K562 (cell line): ENCODE measurements at regions not wholly inside any gene's neighbourhood (a gene's known extent, or its start where the extent isn't known, plus 50 kb on each side); places are given as distances from the start of the nearest gene placed in this dataset.

Experiments used
- ATAC-seq: fragments of 200-7000 bp; cut with Tn5 transposase; 3 replicates; pipeline ENCODE4 v1.9.1; 2020; ENCODE audit warnings: moderate library complexity
- BruUV-seq: library from RNA; stranded (reverse); fragments of 400-500 nt; replicated peaks from 2 replicates; lab custom pipeline; 2021; lab: Mats Ljungman, UMichigan
- CTCF ChIA-PET: fragments of 300-600 bp; formaldehyde crosslinking; extraction: SDS; loops from one replicate; lab custom pipeline; 2021; ENCODE audit warnings: low intra/inter-chr PET ratio; lab: Yijun Ruan, JAX
- POLR2A ChIA-PET: fragments of 300-600, 350-650 bp; sonication (Branson Sonifier 250); formaldehyde crosslinking; extraction: SDS; loops from one replicate; lab custom pipeline; 2021; ENCODE audit warnings: antibody characterized with exemption, inconsistent platforms; lab: Yijun Ruan, JAX
- DNase-seq, 4 experiments: peaks; one replicate each; pipeline versions ENCODE4 v3.0.0 to v3.0.0-alpha.2; 2011 to 2018; ENCODE audit warnings: low spot score in 3 of 4, mixed read lengths in 3 of 4; ENCODE audit errors: extremely low read depth in 1 of 4
- FAIRE-seq: peaks from 2 replicates; lab custom pipeline; 2011; peaks lifted over from hg19 to GRCh38; lab: Jason Lieb, UNC
- H2AFZ ChIP-seq: 2 replicates; pipeline ENCODE4 v1.6.0; 2011; ENCODE audit warnings: low read depth, low read length, control low read depth, inconsistent platforms
- H3K27ac ChIP-seq: fragments of 200-600 bp; 3 replicates; pipeline ENCODE4 v1.8.0; 2011; ENCODE audit warnings: low read depth, mild to moderate bottlenecking, control low read depth, inconsistent platforms, low read length, moderate library complexity, mixed read lengths; ENCODE audit errors: extremely low read depth
- H3K27me3 ChIP-seq, 2 experiments: fragments of 300-600 bp in 1 of 2; 2 replicates in 1 of 2; 3 replicates in 1 of 2; pipeline versions ENCODE4 v1.6.0 to v1.8.0; 2011; ENCODE audit warnings: inconsistent platforms in 2 of 2, low read length in 2 of 2, mild to moderate bottlenecking in 1 of 2, mixed read lengths in 1 of 2, moderate library complexity in 1 of 2; ENCODE audit not compliant: control insufficient read depth in 2 of 2, insufficient read depth in 2 of 2
- H3K36me3 ChIP-seq: fragments of 300-600 bp; 3 replicates; pipeline ENCODE4 v1.8.0; 2011; ENCODE audit warnings: mild to moderate bottlenecking, low read length, inconsistent platforms; ENCODE audit not compliant: control insufficient read depth, insufficient read depth
- H3K4me1 ChIP-seq, 2 experiments: fragments of 200-600 bp in 1 of 2; replicated peaks in 1 of 2; 2 replicates in 1 of 2; 3 replicates in 1 of 2; pipeline versions ENCODE4 v1.5.1 to v1.8.0; 2011; ENCODE audit warnings: inconsistent platforms in 2 of 2, low read length in 2 of 2, mild to moderate bottlenecking in 1 of 2, mixed read lengths in 1 of 2, moderate library complexity in 1 of 2; ENCODE audit not compliant: control insufficient read depth in 2 of 2, insufficient read depth in 2 of 2
- H3K4me2 ChIP-seq: 2 replicates; pipeline ENCODE4 v1.6.1; 2011; ENCODE audit warnings: low read length, control low read depth, inconsistent platforms, mixed read lengths; ENCODE audit not compliant: insufficient read depth
- H3K4me3 ChIP-seq: fragments of 200-600 bp; sonication (generic), shearing (Covaris generic); 2 replicates; pipeline ENCODE4 v1.5.1; 2016; ENCODE audit warnings: control low read depth, inconsistent platforms
- H3K79me2 ChIP-seq: fragments of 200-600 bp; 3 replicates; pipeline ENCODE4 v1.8.0; 2011; ENCODE audit warnings: low read length, inconsistent platforms; ENCODE audit not compliant: control insufficient read depth, insufficient read depth
- H3K9ac ChIP-seq, 2 experiments: 2 replicates each; pipeline versions ENCODE4 v1.6.0 to v1.6.1; 2011; ENCODE audit warnings: low read depth in 2 of 2, low read length in 2 of 2, control low read depth in 1 of 2, inconsistent platforms in 1 of 2, mild to moderate bottlenecking in 1 of 2, mixed read lengths in 1 of 2; ENCODE audit not compliant: insufficient read depth in 1 of 2
- H3K9me1 ChIP-seq: one replicate; pipeline ENCODE4 v1.6.0; 2011; ENCODE audit warnings: inconsistent platforms, mild to moderate bottlenecking, low read length, moderate library complexity; ENCODE audit not compliant: control insufficient read depth, insufficient read depth
- H3K9me3 ChIP-seq: replicated peaks from 2 replicates; pipeline ENCODE4 v1.5.1; 2011; ENCODE audit warnings: low read depth, low read length, inconsistent platforms; ENCODE audit not compliant: control insufficient read depth, insufficient read depth
- H4K20me1 ChIP-seq: replicated peaks from 2 replicates; pipeline ENCODE4 v1.6.1; 2011; ENCODE audit warnings: low read length, inconsistent platforms, mixed read lengths; ENCODE audit not compliant: control insufficient read depth, insufficient read depth
- ATF1 ChIP-seq, 2 experiments: fragments of 450-650 bp in 1 of 2; IDR thresholded peaks; 2 replicates each; pipeline ENCODE4 v1.6.1; 2016; ENCODE audit warnings: missing compliant biosample characterization in 1 of 2, missing genetic modification characterization in 1 of 2
- DPF2 ChIP-seq: fragments of 450-650 bp; IDR thresholded peaks from 2 replicates; pipeline ENCODE4 v1.6.1; 2016
- EHMT2 ChIP-seq: fragments of 450-650 bp; IDR thresholded peaks from 2 replicates; pipeline ENCODE4 v1.6.1; 2018; ENCODE audit warnings: antibody characterized with exemption
- ESRRA ChIP-seq: fragments of 450-650 bp; IDR thresholded peaks from 2 replicates; pipeline ENCODE4 v1.6.1; 2014; ENCODE audit warnings: low read depth, mild to moderate bottlenecking, moderate library complexity, borderline replicate concordance
- HCFC1 ChIP-seq: IDR thresholded peaks from 2 replicates; pipeline ENCODE4 v1.6.1; 2012; ENCODE audit warnings: low read depth, low read length, improper control_type of control experiment
- OTX1 ChIP-seq: fragments of 450-650 bp; formaldehyde crosslinking; IDR thresholded peaks from 2 replicates; pipeline ENCODE4 v1.4.0; 2022; ENCODE audit warnings: mild to moderate bottlenecking
- PHTF2 ChIP-seq: fragments of 250-450 bp; sonication (Bioruptor Pico); IDR thresholded peaks from 2 replicates; pipeline ENCODE4 v1.5.0; 2021; ENCODE audit warnings: mild to moderate bottlenecking
- POLR2G ChIP-seq: fragments of 200-400 bp; formaldehyde crosslinking; IDR thresholded peaks from 2 replicates; pipeline ENCODE4 v1.6.1; 2017; ENCODE audit warnings: low read depth, mild to moderate bottlenecking, antibody characterized with exemption, low read length, moderate library complexity
- POLR3G ChIP-seq: IDR thresholded peaks from 2 replicates; pipeline ENCODE4 v1.6.1; 2011; ENCODE audit not compliant: insufficient read length, insufficient replicate concordance; ENCODE audit errors: extremely low read depth
- RBM25 ChIP-seq: fragments of 200-400 bp; formaldehyde crosslinking; IDR thresholded peaks from 2 replicates; pipeline ENCODE4 v1.6.1; 2018; ENCODE audit warnings: low read length, low read depth, moderate library complexity; ENCODE audit not compliant: severe bottlenecking
- SNIP1 ChIP-seq: fragments of 450-650 bp; IDR thresholded peaks from 2 replicates; pipeline ENCODE4 v1.7.1; 2017; ENCODE audit warnings: low read depth, mild to moderate bottlenecking
- SREBF1 ChIP-seq: fragments of 150-350 bp; IDR thresholded peaks from 2 replicates; pipeline ENCODE4 v1.6.1; 2014; ENCODE audit warnings: antibody characterized with exemption, low read depth, low read length, borderline replicate concordance
- SUPT5H ChIP-seq: fragments of 450-650 bp; IDR thresholded peaks from 2 replicates; pipeline ENCODE4 v1.6.1; 2016
- TSHZ1 ChIP-seq: fragments of 250-450 bp; sonication (Bioruptor Pico); IDR thresholded peaks from 2 replicates; pipeline ENCODE4 v1.4.0; 2020; ENCODE audit warnings: mild to moderate bottlenecking, moderate library complexity
- ZBTB7A ChIP-seq: IDR thresholded peaks from 2 replicates; pipeline ENCODE4 v1.6.1; 2011; ENCODE audit warnings: low read depth, mild to moderate bottlenecking, low read length, moderate library complexity, borderline replicate concordance; ENCODE audit not compliant: control insufficient read depth
- ZFP91 ChIP-seq: sonication (generic); formaldehyde crosslinking; IDR thresholded peaks from 2 replicates; pipeline ENCODE4 v1.8.0; 2022; ENCODE audit warnings: mild to moderate bottlenecking, missing genetic modification reagents
- ZNF239 ChIP-seq: fragments of 250-450 bp; sonication (Bioruptor Pico); IDR thresholded peaks from 2 replicates; pipeline ENCODE4 v1.4.0; 2020; ENCODE audit warnings: mild to moderate bottlenecking
- ZNF57 ChIP-seq: fragments of 450-650 bp; formaldehyde crosslinking; IDR thresholded peaks from 2 replicates; pipeline ENCODE4 v1.4.0; 2020; ENCODE audit warnings: mild to moderate bottlenecking, moderate library complexity
- WGBS: fragments of 100-300 bp; shearing (Covaris generic); methylation state at CpG from one replicate; pipeline ENCODE4 v1.1.6; 2016; ENCODE audit warnings: low coverage, mixed read lengths; ENCODE audit not compliant: insufficient coverage; ENCODE audit errors: missing lambda C conversion rate; 5-methylcytosine and 5-hydroxymethylcytosine counted together
- in situ Hi-C: fragments of 300-500 bp; cut with MboI; formaldehyde crosslinking; loops from 4 replicates; pipeline ENCODE4 v1.15.0; 2018; ENCODE audit warnings: inconsistent platforms, mixed read lengths
- intact Hi-C: fragments of 100-400 bp; cut with micrococcal nuclease; formaldehyde crosslinking; loops from 2 replicates; pipeline ENCODE4 v1.14.2; 2022

- no TSS peak for BruUV-seq
- DNase-seq: no peak
- Histone ChIP-seq H3K27me3 (no peaks in the 10 kb centered on the region), H4K20me1 (no peaks in the 10 kb centered on the region), H3K27ac (no peak overlapping the region), H3K4me3 (no peak overlapping the region), H3K9me1 (no peaks in the 10 kb centered on the region), H3K79me2 (no peaks in the 10 kb centered on the region), H3K36me3 (no peaks in the 10 kb centered on the region), H3K4me2 (no peak overlapping the region), H3K9ac (no peak overlapping the region), H3K9me3 (no peaks in the 10 kb centered on the region), H2AFZ (no peak overlapping the region), H3K4me1 (no peaks in the 10 kb centered on the region)
- WGBS: 0% methylated on average over 4 of the region's 4 CpGs
- TF ChIP-seq POLR3G: no peak
- TF ChIP-seq OTX1 (CRISPR knock-in tag): no peak
- no peak for TF ChIP-seq SUPT5H
- no peak for TF ChIP-seq ZNF239
- TF ChIP-seq PHTF2 (CRISPR knock-in tag): no peak
- TF ChIP-seq ZNF57 (CRISPR knock-in tag): no peak
- no peak for TF ChIP-seq HCFC1
- no peak for TF ChIP-seq SREBF1
- TF ChIP-seq ZFP91: no peak
- no peak for TF ChIP-seq DPF2
- TF ChIP-seq EHMT2: no peak
- TF ChIP-seq ESRRA: no peak
- TF ChIP-seq RBM25: no peak
- no peak for TF ChIP-seq ZBTB7A
- no peak for TF ChIP-seq SNIP1
- no peak for TF ChIP-seq POLR2G
- no peak for TF ChIP-seq ATF1 (CRISPR knock-in tag; IDR thresholded peaks at IDR 0.05)
- no peak for TF ChIP-seq ATF1 (tag; IDR thresholded peaks at IDR 0.05)
- TF ChIP-seq TSHZ1 (CRISPR knock-in tag): no peak
- ChIA-PET CTCF (no interaction called here), POLR2A (no interaction called here)
- intact Hi-C loops: no loop called here
- ATAC-seq: no peak
- FAIRE-seq: no peak
- in situ Hi-C loops: no loop called here
These were observed 311.1 kb downstream of the ZPLD1 start for GRCh38 chr3:102745881-102746280.
